ENCODE measurements at regions not wholly inside any gene's neighbourhood (a gene's known extent, or its start where the extent isn't known, plus 50 kb on each side); places are given as distances from the start of the nearest gene placed in this dataset.
"Not testable (repeated sequence)": the region's sequence is repeated elsewhere in the genome, so short reads cannot be mapped to it uniquely, and the experiment has no call there.

DNA sequence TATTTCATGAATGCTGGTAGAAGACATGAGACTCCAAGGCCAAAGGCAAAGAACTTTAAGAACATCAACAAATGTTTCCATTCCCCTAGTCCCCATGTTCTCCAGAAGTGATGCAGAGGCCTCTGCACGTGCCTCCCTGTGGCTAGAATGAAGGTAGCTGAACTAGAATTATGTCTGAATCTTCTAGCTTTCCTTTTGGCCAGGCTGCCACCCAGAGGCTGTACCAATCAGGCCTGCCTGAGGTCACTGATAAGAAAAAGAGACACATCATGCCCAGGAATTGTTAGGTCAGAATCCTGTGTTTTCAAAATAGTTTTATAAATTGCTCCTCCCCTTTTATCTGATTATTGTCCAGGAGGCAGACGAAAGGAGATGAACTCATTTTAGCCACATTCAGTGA, 188.0 kb upstream of the SLC16A7 start:
- DNase-seq (ENCODE audit: insufficient read length, low spot score): no peak
- FAIRE-seq: no peak

DNA sequence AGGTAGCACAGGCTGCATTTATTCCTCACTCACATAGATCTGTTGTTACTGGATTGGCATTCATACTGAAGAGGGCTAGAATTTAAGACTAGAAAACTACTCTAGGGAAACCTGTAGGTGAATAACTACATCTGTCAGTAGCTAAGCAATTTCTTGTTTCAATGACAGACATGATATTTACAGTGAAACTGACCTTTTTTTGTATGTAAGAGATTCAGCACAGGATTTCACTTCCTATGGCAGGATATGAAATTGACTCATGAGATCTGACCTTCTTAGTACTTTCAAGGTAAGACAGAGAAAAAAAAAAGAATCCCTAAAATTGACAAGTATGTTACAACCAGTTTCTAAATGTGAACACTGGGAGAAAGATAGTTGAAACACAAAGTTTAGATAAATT, 189.8 kb upstream of the SLC16A7 start:
- FAIRE-seq: no peak

DNA sequence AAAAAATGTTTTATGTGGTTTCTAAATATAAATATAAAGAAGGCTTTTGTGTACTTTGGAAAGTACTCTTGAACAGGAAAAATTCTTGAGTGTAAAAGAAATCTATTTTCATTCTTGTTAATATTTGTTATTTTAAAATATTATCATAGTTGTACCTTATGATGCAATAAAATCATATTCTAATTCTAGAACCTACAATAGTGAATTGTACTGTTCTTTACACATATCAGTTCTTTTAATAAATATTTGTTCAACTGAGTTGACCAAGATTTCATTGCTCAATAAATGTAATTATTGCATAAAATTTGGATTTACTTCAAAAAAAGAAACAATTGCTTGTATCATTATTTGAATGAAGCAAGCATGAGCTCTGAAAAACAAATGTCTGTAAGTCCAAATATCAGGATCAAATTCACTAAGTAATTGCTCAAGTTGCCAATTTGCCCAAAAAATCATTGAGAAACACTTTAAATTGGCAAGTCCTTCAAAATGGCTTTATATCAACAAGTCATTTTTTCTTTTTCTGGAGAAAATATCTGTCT, 191.6 kb upstream of the SLC16A7 start:
- FAIRE-seq (no peak), DNase-seq (ENCODE audit: insufficient read length, low spot score) (no peak)

More for the DNA sequence above, 189.8 kb upstream of the SLC16A7 start:
- DNase-seq (ENCODE audit: insufficient read length, low spot score): no peak

DNA sequence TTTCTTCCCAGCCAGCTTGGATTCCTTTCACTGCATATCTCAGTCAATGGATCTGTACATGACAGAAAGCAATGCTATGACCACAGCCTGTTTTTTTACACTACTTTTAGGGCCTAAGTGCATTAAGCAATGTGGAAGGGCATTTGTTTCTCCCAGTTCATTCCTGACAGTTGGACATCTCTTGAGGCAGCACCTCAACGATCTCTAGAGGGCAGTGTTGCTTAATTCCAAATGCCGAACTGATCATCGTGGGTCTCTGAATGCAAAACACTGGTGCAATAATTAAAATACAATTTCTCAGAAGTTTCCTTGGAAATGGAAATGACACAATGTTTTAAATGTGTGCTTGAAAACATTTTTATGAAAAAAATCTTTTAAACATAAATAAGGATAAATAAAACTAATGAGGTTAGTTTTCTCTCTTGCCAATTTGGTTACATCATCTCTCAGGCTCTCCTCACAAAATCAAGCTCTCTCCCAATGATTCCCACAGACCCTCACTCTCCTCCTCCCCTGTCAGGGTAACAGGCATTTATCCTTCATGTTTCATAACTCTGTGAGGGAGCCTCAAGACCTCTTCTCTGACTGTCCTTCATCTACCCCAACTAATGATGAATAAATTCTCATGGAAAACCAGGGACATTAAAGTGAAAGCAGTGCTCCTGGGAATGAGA, 192.4 kb upstream of the SLC16A7 start:
- FAIRE-seq (peak; percentile 26), DNase-seq (ENCODE audit: insufficient read length, low spot score) (peak; percentile 28)

DNA sequence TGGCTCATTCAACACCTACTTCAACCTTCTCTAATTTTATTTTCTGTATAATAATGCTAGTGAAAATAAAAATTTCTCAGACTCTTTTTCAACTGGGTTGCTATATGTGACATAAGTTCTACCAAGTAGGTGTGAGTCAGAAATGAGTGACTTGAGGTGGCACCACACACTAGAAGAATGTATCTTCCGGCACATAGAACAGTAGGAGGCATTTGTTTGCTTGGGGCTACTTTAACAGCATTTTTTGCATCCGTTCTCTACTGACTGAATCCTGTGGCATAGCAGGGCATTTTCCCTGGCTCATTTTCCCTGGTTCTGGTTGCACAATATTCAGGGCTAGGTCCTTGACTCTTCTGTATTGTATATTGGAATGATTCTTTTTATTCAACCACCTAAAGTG, 194.0 kb upstream of the SLC16A7 start:
- DNase-seq (ENCODE audit: insufficient read length, low spot score): no peak
- no peak for FAIRE-seq

DNA sequence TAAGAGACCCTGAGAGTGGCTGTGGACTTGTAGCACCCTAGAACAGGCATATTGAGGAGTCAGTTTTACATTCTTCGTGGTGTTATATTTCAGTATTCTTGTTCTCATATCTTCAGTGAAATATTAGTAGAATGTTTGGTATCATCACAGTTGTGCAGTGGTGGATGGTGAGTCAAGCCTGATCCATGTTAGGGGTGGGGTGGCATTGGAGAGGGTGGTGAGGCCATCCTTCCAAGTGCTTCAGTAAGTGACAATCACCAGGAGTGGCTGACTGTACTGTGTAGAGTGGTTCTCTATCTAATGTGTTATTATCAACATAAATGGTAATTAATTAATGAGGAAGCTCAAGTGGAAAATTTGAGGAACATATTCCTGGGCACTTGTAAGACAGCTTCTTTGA, 197.7 kb upstream of the SLC16A7 start:
- FAIRE-seq (no peak), DNase-seq (ENCODE audit: insufficient read length, low spot score) (no peak)

DNA sequence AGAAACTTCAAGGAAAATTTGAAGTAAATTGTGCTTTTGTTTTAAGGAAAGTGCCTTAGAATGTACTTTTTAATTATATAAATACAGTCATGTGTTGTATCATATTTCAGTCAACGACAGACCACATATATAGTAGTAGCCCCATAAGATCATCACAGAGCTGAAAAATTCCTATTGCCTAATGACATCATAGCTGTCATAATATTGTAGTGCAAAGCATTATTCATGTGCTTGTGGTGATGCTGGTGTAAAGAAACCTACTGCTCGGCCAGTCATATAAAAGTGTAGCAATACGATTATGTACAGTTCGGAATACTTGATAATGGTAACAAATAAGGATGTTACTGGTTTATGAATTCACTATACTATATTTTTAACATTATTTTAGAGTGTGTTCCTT, 198.9 kb upstream of the SLC16A7 start:
- no peak for FAIRE-seq

DNA sequence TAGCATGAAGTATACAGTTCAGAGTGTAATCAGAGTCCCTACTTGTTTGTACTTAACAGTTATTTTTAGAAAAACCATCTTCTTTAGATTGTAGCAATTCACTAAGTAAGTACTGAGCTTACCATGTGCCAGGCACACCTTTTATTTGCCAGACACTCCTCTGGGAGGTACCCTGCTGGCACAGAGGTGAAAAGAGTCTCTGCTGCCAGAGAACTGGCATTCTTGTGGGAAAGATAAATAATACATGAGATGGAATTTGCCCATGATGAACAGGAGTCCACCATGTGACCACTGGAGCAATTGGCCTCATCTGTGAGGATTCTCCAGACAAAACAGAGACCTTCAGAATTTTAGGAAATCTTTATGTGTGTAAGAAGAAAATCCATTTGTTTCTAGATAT, 199.3 kb upstream of the SLC16A7 start:
- no peak for FAIRE-seq
- DNase-seq (ENCODE audit: insufficient read length, low spot score): no peak

More for the DNA sequence above, 198.9 kb upstream of the SLC16A7 start:
- no peak for DNase-seq (ENCODE audit: insufficient read length, low spot score)

DNA sequence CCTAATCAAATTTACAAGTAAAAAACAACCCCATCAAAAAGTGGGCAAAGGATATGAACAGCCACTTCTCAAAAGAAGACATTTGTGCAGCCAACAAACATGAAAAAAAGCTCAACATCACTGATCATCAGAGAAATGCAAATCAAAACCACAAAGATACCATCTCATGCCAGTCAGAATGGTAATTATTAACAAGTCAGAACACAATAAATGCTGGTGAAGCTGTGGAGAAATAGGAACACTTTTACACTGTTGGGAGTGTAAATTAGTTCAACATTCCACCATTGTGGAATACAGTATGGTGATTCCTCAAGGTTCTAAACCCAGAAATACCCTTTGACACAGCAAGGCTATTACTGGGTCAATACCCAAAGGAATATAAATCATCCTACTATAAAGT, 200.5 kb upstream of the SLC16A7 start:
- not testable (repeated sequence) for DNase-seq (ENCODE audit: insufficient read length, low spot score)

DNA sequence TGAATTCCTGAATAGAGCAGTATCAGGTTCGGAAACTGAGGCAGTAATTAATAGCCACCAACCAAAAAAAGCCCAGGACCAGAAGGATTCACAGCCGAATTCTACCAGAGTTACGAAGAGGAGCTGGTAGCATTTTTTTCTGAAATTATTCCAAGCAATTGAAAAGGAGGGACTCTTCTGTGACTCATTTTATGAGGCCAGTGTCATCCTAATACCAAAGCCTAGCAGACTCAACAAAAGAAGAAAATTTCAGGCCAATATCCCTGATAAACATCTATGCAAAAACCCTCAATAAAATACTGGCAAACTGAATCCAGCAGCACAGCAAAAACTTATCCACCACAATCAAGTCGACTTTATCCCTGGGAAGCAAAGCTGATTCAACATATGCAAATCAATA, 202.3 kb upstream of the SLC16A7 start:
- FAIRE-seq (no peak), DNase-seq (ENCODE audit: insufficient read length, low spot score) (no peak)

More for the DNA sequence above, 200.5 kb upstream of the SLC16A7 start:
- FAIRE-seq: not testable (repeated sequence)

DNA sequence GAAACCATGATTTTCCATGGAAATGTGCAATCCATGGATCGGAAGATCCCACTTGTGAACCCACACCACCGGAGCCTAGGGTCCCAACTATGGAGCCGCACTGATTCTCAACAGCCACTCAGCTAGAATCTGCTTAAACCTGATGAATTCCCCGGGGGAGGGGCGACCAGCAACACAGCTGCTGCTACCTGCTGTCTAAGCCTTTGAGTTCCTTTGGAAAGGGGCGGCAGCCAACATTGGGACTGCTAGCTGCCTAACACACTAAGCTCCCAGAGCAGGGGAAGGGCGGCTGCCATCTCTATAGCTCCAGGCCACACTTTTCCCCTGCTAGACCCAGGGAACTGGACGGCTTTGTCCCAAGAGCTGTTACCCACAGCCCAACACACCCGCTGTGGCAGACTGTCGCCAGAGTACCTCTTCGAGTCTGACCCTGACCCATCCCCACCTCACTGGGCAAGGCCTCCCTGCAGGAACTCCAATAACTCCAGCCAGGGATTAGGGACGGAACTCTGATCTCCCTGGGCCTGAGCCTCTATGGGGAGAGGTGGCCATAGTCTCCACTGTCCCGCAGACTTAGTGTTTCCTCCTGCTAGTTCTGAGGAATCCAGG, 205.8 kb upstream of the SLC16A7 start:
- FAIRE-seq: no peak
- no peak for DNase-seq (ENCODE audit: insufficient read length, low spot score)

DNA sequence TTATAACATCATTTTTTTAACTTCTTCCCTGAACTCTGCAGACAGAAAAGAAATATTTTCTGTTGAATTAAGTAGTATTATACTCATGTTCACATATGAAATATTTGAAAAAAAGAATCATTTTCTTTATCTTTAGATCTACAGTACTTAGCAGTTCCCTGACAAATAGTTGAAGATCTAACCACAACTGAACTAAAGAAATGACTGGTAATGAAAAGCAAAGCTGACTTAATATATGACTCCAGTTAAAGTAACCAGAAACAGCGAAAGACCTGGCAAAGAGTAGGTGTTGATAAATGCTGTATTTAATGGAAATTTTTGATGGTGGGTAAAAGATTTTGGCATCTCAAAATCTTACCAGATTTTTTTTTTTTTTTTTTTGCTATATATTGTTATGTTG, 207.1 kb upstream of the SLC16A7 start:
- DNase-seq (ENCODE audit: insufficient read length, low spot score) (no peak), FAIRE-seq (no peak)

DNA sequence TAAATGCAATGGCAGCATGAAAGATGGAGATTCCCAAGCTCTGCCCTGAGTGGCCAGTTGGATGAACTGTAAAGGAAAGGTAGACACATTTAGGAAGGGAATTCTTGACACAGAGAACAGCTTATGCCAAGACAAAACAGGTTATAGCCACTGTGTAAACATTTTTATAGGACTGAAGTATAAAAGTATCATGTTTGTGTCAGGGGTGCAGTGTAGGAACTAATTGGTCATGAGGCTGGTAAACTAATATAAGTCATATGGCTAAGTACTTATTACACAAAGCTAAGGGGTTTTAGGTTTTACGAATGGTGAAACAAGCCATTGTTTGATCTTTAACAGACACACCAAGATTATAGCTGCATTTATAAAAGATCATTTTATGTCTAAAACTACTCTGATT, 207.7 kb upstream of the SLC16A7 start:
- FAIRE-seq (no peak), DNase-seq (ENCODE audit: insufficient read length, low spot score) (no peak)

DNA sequence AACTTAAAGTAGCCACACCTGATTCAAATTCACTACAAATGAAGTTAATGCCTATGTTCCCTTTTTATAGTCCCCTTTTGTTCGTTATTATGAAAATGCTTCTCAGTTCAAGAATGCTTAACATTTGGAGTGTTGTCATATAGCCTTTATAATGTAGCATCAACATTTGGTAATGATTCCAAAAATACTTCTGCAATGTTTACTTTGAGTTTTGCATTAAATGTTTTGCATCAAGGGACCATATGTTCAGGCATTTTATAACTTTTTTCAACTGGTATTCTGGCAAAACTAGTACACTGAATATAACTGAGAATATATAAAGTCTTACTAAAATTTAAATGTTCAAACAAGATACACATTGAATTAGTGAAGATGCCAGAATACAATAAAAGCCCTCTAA, 209.6 kb upstream of the SLC16A7 start:
- no peak for FAIRE-seq
- DNase-seq (ENCODE audit: insufficient read length, low spot score): no peak

DNA sequence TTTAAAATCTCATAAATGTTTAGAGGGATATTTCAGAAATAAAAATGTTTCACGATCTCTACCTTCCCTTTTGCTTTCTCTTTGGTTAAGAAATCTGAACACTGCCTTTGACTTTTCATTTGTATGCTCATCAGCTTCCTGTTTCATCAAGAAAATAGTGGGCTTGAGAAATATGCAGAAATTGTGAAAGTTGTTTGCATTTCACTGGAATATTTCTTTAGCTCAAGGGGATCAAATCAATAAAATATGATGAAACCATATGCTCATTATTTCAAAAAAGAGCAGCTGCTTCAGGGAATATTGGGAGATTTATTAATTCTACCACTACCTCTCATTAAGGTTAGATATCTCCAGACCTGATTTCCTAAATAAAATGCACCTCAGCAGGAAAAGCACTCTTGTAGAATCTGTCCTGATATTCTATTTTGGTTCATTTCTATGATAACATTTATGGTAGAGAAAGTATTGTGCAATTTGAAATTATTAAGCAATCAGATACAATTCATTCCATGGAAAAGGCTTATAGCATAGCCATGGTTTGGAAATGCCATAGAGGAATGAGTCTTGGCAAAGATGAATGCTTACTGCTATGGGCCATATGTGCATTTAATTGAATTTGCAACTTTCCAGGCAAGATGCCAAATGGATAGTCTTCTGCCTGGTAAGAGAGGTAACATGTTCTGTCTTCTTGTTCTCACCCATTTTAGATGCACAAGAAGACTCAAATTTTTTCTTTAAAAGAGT, 212.6 kb upstream of the SLC16A7 start:
- DNase-seq (ENCODE audit: insufficient read length, low spot score): no peak
- FAIRE-seq: no peak

DNA sequence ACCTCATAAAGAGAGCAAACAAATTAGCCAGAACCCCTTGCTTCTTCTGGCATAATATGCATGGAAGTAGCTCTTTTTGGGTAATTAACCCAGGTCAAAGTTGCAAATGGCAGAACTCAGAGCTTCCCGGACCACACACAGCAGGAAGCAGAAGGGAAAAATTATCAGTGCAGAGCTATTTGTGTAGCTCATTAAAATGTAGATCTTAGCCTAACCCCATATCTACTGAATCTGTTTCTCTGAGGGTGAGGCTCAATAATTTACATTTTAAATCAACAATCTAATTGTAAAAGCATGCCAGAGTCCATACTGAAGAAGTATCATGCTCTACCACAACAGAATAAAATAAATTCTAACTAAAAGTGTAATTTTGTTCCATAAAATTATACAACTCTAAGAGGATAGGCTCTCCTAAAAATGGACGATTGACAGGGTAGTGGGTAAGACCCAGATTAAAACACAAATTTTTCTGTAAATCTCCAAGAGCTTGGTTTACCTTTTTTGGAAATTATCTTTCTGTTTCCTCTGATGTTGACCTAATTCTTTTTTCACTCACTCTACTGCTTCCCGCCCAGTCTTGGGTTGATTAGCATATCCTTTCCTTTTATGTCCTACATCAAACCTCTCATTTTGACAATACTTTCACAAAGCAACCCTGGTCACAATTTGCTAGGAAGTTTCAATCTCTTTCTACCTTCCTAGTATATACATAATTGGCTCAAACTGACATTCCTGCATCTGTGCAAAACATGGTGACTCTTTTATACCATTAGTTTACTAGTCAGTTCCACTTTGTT, 213.3 kb upstream of the SLC16A7 start:
- FAIRE-seq (no peak), DNase-seq (ENCODE audit: insufficient read length, low spot score) (no peak)

DNA sequence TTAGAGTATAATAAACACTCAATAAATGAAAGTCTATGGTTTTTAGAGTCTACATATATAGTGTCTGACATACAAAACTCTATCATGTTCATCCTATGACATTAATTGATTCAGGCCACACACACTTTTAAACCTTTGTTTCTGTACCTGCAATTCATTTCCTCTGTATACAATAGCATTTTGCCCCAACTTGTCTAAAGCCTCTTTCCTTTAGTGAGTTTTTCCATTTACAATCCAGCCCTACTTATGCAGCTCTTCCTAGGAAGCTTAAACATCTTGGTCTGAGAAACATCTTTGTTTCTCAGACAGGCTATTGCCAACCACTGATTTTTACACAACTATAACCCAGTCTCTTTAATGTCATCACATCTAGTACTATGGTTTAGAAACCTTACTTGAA, 214.7 kb upstream of the SLC16A7 start:
- no peak for FAIRE-seq
- no peak for DNase-seq (ENCODE audit: insufficient read length, low spot score)

DNA sequence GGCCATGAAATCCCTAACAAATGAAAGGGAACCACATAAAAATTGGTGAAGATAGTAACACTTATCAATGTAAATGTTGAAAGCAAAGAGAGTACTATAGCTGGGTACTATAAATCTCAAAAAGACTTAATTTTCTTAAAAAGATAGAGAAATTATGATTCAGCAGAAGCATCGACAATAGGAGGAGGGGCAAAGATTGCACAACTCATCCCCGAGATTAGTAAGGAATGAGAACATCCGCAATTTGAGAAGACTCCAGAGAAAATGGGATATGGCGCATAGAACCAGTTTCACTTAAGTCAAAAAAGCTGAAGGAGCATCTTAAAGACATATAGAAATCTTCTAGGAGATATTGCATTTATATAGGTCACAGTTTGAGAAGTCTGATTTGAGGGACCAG, 220.2 kb upstream of the SLC16A7 start:
- no peak for DNase-seq (ENCODE audit: insufficient read length, low spot score)
- FAIRE-seq: no peak

DNA sequence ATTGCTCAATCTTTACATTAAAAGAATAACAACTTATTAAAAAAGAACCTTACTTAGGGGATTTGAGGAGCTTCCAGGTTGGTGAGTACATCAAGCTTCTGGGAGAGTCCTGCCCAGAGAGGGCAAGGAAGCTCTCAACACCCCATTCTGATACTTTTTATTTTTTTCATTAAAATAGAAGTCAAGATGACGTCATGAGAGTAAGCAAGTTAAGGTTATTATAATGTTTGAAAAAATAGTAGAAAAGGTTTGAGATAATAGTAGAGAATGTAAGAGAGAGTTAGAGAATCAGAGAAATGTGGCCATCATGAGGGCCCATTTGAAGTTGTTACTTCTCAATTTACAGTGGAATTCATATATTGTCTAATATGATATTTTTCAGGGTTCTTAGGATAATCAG, 221.0 kb upstream of the SLC16A7 start:
- no peak for FAIRE-seq

DNA sequence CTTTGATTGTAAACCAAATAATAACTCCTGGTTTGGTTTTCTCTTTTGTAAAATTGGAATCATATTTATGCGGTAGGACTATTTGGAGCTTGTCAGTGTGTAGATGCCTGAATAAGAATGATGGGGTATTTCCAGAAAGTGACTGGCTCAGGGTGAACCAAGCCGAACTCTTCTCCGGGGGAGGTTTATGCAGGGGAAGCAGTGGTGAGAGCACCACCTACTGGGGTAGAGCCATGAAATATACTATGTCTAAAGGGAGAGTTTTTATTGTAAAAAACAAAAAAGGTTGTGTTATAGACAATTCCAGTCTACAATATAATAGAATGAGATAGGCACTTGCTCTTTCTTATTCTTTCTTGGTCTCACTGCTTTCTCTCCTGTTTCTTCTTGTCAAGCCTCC, 222.9 kb upstream of the SLC16A7 start:
- no peak for FAIRE-seq
- peak; percentile 17 for DNase-seq (ENCODE audit: insufficient read length, low spot score)

More for the DNA sequence above, 221.0 kb upstream of the SLC16A7 start:
- DNase-seq (ENCODE audit: insufficient read length, low spot score): no peak

DNA sequence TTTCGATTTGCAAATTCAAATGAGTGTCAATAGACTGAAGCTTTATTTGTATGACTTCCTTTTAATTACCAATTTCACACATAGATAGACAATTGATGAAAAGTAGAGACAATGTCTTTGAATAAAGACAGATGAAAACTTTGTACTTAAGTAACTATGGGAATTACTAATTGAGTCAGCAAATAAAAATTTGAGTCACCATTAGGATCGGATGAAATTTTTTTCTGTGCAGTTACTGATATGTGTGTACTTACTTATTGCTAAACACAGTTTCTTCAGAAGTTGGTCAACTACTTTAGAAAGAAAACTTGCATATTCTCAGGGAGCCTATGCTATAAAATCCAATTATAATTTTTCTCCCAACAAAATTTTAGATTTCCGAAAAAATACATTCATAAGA, 224.9 kb upstream of the SLC16A7 start:
- DNase-seq (ENCODE audit: insufficient read length, low spot score) (no peak), FAIRE-seq (no peak)
